Stimulated activated CD8-positive, alpha-beta memory T cell treated with anti-CD3 and anti-CD28 coated beads, Interleukin-4, amount 100 ng/mL, for 4 hours (primary cell): ENCODE measurements at regions not wholly inside any gene's neighbourhood (a gene's known extent, or its start where the extent isn't known, plus 50 kb on each side); places are given as distances from the start of the nearest gene placed in this dataset.
"Not testable (repeated sequence)": the region's sequence is repeated elsewhere in the genome, so short reads cannot be mapped to it uniquely, and the experiment has no call there.

Source experiments
- DNase-seq, 2 donors: peaks; one replicate each; pipeline ENCODE4 v3.0.0-alpha.2; 2020; ENCODE audit warnings: low read depth in 2 of 2, low spot score in 1 of 2

GRCh38 chr16:52386694-52387093, 160.2 kb downstream of the TOX3 start:
- no peak for DNase-seq

DNA sequence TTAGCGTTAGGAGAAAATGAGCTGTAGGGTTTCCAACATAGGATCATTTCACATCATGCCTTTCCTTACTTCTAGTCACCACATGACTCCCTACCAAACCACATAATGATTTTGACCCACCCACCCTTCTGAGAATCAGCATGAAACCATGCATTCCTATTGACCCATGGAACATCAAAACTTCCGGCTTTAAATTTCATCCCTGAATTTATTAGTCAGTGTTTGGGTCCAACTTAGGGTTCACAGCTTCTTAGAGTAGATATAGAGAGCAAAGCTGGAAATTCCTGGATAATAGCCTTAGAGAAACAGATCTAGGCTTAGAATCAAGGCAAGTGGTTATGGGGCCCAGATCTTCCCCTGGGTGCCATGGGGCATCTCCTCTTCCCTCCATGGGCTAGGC, 162.6 kb downstream of the TOX3 start:
- DNase-seq, result no peak

GRCh38 chr16:52383640-52384292, 163.2 kb downstream of the TOX3 start:
- no peak for DNase-seq

DNA sequence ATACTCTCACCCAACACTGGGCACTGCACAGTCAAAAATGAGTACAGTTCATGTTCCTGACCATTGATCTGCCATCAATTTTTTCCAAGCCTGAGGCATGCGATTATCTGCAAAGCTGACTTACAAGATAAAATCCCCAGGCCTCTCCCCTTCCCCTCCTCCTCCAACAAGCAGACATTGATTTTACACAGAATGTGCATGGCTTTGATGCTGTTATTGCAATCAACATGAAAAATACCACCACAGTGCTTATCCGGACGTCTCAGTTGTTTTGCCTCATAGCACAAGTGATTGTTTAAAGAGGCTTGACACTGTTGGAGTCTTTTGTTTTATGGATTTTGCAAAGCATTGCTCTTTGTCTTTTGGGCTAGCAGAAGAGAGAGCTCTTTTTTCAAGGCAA, 163.8 kb downstream of the TOX3 start:
- no peak for DNase-seq

DNA sequence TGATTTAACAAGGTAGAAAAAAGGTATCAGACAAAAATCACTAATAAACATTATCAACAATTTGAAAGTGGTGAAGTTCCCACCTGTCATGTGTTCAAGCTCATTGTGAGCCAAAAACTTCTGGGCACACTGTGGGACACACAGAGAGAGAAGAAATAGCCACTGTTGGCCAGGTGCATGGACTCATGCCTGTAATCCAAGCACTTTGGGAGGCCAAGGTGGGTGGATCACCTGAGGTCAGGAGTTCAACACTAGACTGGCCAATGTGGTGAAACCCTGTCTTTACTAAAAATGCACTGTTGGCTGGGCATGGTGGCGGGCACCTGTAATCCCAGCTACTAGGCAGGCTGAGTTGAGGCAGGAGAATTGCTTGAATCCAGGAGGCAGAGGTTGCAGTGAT, 167.4 kb downstream of the TOX3 start:
- DNase-seq, result no peak

- no peak for DNase-seq
Measured at GRCh38 chr16:52376676-52377280, 170.2 kb downstream of the TOX3 start.

DNA sequence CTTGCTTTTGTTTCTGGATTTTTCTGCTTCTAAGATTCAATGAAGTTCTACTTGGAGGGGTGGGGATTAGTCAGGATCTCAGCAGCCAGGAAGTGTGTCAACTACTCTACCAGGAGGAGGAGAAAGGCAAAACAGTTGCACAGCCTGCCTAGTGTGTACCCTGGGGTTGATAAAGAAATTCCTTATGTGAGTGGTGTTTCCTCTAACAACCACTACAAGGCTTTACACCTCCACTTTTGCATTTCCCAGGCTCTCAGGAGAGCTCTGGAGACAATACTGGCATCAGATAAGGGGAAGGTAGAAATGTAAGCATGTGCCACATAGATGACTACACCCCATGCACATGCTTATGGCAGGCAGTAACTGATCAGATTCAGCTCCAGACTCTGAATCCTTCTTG, 174.6 kb downstream of the TOX3 start:
- DNase-seq, result no peak

DNA sequence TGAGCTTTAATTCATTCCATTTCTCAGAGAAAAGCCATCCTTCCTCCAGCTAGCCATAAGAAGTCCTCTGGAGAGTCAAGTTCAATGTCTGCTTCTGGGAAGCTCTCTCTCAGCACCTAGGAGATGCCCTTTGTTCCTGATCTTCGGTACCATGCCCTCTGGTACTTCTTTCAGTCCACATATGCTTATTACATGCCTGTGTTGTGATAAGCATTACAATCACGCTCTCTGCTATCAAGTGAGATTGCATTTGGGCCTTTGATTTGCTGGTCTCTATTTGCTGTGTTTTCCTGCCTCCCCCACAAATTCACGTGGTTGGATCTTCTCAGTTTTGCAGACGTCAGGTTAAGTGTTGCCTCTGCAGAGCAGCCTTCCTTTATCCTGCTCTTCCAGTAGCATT, 178.1 kb downstream of the TOX3 start:
- DNase-seq, result no peak

- no peak for DNase-seq
Measured at GRCh38 chr16:52367821-52368220, 179.1 kb downstream of the TOX3 start.

- DNase-seq, result no peak
Measured at GRCh38 chr16:52366983-52367382, 180.0 kb downstream of the TOX3 start.

DNA sequence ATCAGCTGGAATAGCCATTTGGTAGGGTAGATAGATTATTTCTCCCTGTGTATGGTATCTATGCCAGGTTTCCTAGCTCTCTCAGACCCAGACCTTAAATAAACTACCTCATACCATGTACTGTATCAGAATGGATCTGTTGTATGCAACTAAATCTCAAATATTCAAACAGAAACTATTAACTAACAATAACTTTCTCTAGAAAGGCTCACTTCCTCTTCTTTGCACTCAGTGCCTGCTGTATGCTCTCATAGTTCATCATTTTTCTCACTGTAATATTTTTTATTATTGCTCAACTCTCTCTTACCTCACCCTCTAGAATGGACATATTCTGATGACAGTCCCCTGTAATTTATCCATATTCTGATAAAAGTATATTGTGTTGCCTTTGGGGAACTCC, 182.4 kb downstream of the TOX3 start:
- DNase-seq, result no peak

DNA sequence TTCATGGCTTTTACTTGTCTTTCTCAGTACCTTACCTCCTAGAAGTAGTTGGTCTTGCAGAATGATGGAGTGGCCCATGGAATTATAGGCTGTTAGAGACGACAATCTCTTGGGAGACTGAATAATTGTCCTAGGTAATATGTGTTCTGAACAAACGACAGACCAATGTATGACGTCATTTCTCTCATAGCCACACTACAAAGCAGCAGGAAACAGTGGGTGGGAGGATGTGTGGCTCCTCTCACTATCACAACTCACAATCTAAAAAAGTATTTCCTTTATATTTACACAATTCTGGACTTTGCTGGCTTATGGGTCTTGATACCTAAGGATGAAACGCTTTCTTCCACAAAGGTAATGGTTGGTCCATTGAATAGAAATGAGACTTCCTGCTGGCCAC, 183.9 kb downstream of the TOX3 start:
- DNase-seq, result no peak

GRCh38 chr16:52357711-52358110, 189.2 kb downstream of the TOX3 start:
- DNase-seq, result no peak

GRCh38 chr16:52353249-52353648, 193.7 kb downstream of the TOX3 start:
- DNase-seq, result no peak

- no peak for DNase-seq
Measured at GRCh38 chr16:52351451-52351850, 195.5 kb downstream of the TOX3 start.

GRCh38 chr16:52350031-52350642, 196.8 kb downstream of the TOX3 start:
- no peak for DNase-seq

GRCh38 chr16:52346709-52347108, 200.2 kb downstream of the TOX3 start:
- DNase-seq, result no peak

DNA sequence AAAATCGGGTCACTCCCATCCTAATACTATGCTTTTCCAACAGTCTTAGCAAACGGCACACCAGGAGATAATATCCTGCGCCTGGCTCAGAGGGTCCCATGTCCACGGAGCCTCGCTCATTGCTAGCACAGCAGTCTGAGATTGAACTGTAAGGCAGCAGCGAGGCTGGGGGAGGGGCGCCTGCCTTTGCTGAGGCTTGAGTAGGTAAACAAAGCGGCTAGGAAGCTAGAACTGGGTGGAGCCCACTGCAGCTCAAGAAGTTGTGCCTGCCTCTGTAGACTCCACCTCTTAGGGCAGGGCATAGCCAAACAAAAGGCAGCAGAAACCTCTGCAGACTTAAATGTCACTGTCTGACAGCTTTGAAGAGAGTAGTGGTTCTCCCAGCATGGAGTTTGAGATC, 213.3 kb downstream of the TOX3 start:
- DNase-seq, result not testable (repeated sequence)

- no peak for DNase-seq
Measured at GRCh38 chr16:52320930-52321439, 226.0 kb downstream of the TOX3 start.

- no peak for DNase-seq
Measured at GRCh38 chr16:52318302-52319009, 228.5 kb downstream of the TOX3 start.

GRCh38 chr16:52316241-52316640, 230.7 kb downstream of the TOX3 start:
- no peak for DNase-seq

DNA sequence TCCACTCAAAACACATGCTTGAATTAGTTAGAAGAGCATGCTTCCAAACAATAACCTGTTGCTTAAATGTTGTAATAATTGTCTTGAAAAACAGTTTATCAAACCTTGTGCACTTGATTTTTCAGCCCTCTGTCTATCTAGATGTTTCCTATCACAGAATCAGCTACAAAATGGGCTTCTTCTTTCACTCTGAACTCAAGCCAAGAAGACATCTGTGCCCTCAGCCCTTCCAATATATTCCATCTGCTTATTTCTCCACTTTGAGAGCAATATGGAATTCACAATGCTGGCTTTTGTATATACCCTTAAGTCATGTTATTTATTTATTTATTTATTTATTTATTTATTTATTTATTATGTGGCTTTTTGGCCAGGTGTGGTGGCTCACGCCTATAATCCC, 234.2 kb downstream of the TOX3 start:
- DNase-seq, result no peak
